ENCODE measurements at regions not wholly inside any gene's neighbourhood (a gene's known extent, or its start where the extent isn't known, plus 50 kb on each side); places are given as distances from the start of the nearest gene placed in this dataset.

GRCh38 chr19:31725051-31725450 is 375.8 kb upstream of the TSHZ3 start:
- ChIA-PET CTCF (no interaction called here), POLR2A (ENCODE audit: unreplicated experiment) (no interaction called here)
- H3K56ac ChIP-seq (ENCODE audit: extremely low read depth, insufficient read depth, low read length), result no peak overlapping the region
- no peaks in the 10 kb centered on the region for H3K9me1 ChIP-seq (ENCODE audit: insufficient read depth, low read length)
- in situ Hi-C loops (cut with MboI; ENCODE audit: low sequenced_read_pairs) (no loop called here), intact Hi-C loops (cut with micrococcal nuclease) (no loop called here), dilution Hi-C loops (cut with HindIII; ENCODE audit: low sequenced_read_pairs, unreplicated experiment) (no loop called here)
- no peak overlapping the region for H2BK20ac ChIP-seq (ENCODE audit: low read depth, low read length)
- H4K8ac ChIP-seq (ENCODE audit: low read depth in 2 of 2, low read length in 2 of 2), result no peak overlapping the region
- no peaks in the 10 kb centered on the region for H3K27me3 ChIP-seq (ENCODE audit: control insufficient read depth, insufficient read depth, low read length)
- H4K5ac ChIP-seq (ENCODE audit: low read depth, low read length), result no peak overlapping the region
- H3K18ac ChIP-seq (ENCODE audit: low read depth, low read length), result no peak overlapping the region
- H2BK5ac ChIP-seq (ENCODE audit: low read depth, low read length, poor library complexity, severe bottlenecking), result no peak overlapping the region
- H2BK15ac ChIP-seq (ENCODE audit: low read depth, low read length), result no peak overlapping the region
- BruUV-seq (replicated peaks), result no TSS peak
- H3K4me2 ChIP-seq (ENCODE audit: low read depth, low read length), result no peak overlapping the region
- no peak overlapping the region for H3K4ac ChIP-seq (ENCODE audit: low read depth, low read length)
- H3K23ac ChIP-seq (ENCODE audit: low read depth, low read length), result no peak overlapping the region
- DNase-seq, result no peak
- no peak overlapping the region for H4K91ac ChIP-seq (ENCODE audit: insufficient read depth, low read depth, low read length)
- no peak overlapping the region for H3K27ac ChIP-seq (ENCODE audit: insufficient read depth, low read length)
- WGBS, 2 experiments (ENCODE audit: extremely low coverage in 2 of 2, insufficient read length in 1 of 2), result no CpG with 5 or more reads among the region's 3 CpGs
- H3K9ac ChIP-seq (ENCODE audit: low read depth, low read length), result no peak overlapping the region
- no peaks in the 10 kb centered on the region for H3K4me1 ChIP-seq (ENCODE audit: control insufficient read depth, insufficient read depth, low read length)
- TF ChIP-seq POLR2A (IDR thresholded peaks at IDR 0.05; ENCODE audit: low read depth, low read length), result no peak
- TF ChIP-seq NFE2L2 (IDR thresholded peaks at IDR 0.05; ENCODE audit: low read depth, low read length), result no peak
- no peak for TF ChIP-seq MXI1 (IDR thresholded peaks at IDR 0.05; ENCODE audit: borderline replicate concordance, low read depth, low read length)
- H3K4me3 ChIP-seq (ENCODE audit: insufficient read depth, low read depth, low read length), result no peak overlapping the region
- no peaks in the 10 kb centered on the region for H4K20me1 ChIP-seq (ENCODE audit: insufficient read depth, low read length)
- no peak overlapping the region for H2BK120ac ChIP-seq (ENCODE audit: low read depth, low read length)
- no peak overlapping the region for H3K14ac ChIP-seq (replicated peaks; ENCODE audit: low read depth, low read length)
- no peak overlapping the region for H2AK9ac ChIP-seq (replicated peaks; ENCODE audit: low read depth, low read length, poor library complexity)
- ATAC-seq (ENCODE audit: low read depth), result no peak
- H3K9me3 ChIP-seq (ENCODE audit: control insufficient read depth, insufficient read depth, low read length), result no peaks in the 10 kb centered on the region
- no peaks in the 10 kb centered on the region for H3K36me3 ChIP-seq (ENCODE audit: control insufficient read depth, insufficient read depth, low read length)
- no peak overlapping the region for H2AFZ ChIP-seq (replicated peaks; ENCODE audit: low read length, poor library complexity)
- H2AK5ac ChIP-seq (ENCODE audit: low read depth, low read length), result no peak overlapping the region
- H3K79me1 ChIP-seq (ENCODE audit: low read depth in 1 of 2, low read length in 2 of 2), result no peaks in the 10 kb centered on the region

Measured in IMR-90 (cell line).